ENCODE measurements at regions not wholly inside any gene's neighbourhood (a gene's known extent, or its start where the extent isn't known, plus 50 kb on each side); places are given as distances from the start of the nearest gene placed in this dataset.

- TF ChIP-seq SUZ12 (IDR thresholded peaks at IDR 0.05) = no peak
- no peak for TF ChIP-seq ARNT (IDR thresholded peaks at IDR 0.05)
- no peak for TF ChIP-seq SP1 (IDR thresholded peaks at IDR 0.05)
- no peak for TF ChIP-seq FOXM1 (IDR thresholded peaks at IDR 0.05; ENCODE audit: borderline replicate concordance)
- no peak for TF ChIP-seq HDGF (IDR thresholded peaks at IDR 0.05; ENCODE audit: borderline replicate concordance)
Measured at GRCh38 chr18:71304856-71305255, 1016.0 kb downstream of the SOCS6 start.
